Transverse colon (tissue), 4 donors: ENCODE measurements at regions not wholly inside any gene's neighbourhood (a gene's known extent, or its start where the extent isn't known, plus 50 kb on each side); places are given as distances from the start of the nearest gene placed in this dataset.

Experiments
- POLR2A ChIP-seq: fragments of 450-650 bp; IDR thresholded peaks from one replicate; pipeline ENCODE4 v1.6.1; 2016; ENCODE audit warnings: antibody characterized with exemption, mild to moderate bottlenecking, moderate library complexity
- POLR2AphosphoS5 ChIP-seq, 3 donors: sonication (generic); formaldehyde crosslinking; IDR thresholded peaks; one replicate each; pipeline ENCODE4 v1.6.1; 2016; ENCODE audit warnings: antibody characterized with exemption in 3 of 3
- TF ChIP-seq, protein P1 (sequence below), 5 experiments: fragments of 200-600 bp in 3 of 5; fragments of 450-650 bp in 2 of 5; sonication (generic) in 3 of 5; IDR thresholded peaks; 1 replicate in 2 of 5; 2 replicates in 3 of 5; pipeline ENCODE4 v1.5.1; 2016 to 2017; ENCODE audit warnings: antibody characterized with exemption in 5 of 5, inconsistent platforms in 3 of 5, mild to moderate bottlenecking in 2 of 5, moderate library complexity in 1 of 5

DNA sequence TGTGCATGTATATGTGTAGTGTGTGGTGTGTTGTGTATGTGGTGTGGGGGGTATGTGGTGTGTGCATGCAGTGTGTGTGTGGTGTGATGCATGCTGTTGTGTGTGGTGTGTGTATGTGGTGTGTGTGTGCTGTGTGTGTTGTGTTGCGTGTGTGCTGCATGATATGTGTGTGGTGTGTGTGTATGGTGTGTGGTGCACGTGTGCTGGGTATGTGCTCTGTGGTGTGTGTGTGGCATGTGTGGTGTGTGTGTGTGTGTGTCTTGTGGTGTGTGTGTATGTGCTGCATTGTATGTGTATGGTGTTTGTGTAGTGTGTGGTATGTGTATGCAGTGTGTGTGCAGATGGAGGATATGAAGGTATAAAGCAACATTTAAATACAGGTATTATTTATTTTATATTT, 50.5 kb upstream of the CKS2 start:
- TF ChIP-seq, protein P1, sequence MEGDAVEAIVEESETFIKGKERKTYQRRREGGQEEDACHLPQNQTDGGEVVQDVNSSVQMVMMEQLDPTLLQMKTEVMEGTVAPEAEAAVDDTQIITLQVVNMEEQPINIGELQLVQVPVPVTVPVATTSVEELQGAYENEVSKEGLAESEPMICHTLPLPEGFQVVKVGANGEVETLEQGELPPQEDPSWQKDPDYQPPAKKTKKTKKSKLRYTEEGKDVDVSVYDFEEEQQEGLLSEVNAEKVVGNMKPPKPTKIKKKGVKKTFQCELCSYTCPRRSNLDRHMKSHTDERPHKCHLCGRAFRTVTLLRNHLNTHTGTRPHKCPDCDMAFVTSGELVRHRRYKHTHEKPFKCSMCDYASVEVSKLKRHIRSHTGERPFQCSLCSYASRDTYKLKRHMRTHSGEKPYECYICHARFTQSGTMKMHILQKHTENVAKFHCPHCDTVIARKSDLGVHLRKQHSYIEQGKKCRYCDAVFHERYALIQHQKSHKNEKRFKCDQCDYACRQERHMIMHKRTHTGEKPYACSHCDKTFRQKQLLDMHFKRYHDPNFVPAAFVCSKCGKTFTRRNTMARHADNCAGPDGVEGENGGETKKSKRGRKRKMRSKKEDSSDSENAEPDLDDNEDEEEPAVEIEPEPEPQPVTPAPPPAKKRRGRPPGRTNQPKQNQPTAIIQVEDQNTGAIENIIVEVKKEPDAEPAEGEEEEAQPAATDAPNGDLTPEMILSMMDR (IDR thresholded peaks at IDR 0.05) = no peak
- TF ChIP-seq POLR2AphosphoS5 (IDR thresholded peaks at IDR 0.05) (no peak), POLR2A (no peak)
